ENCODE measurements at regions not wholly inside any gene's neighbourhood (a gene's known extent, or its start where the extent isn't known, plus 50 kb on each side); places are given as distances from the start of the nearest gene placed in this dataset.

DNA sequence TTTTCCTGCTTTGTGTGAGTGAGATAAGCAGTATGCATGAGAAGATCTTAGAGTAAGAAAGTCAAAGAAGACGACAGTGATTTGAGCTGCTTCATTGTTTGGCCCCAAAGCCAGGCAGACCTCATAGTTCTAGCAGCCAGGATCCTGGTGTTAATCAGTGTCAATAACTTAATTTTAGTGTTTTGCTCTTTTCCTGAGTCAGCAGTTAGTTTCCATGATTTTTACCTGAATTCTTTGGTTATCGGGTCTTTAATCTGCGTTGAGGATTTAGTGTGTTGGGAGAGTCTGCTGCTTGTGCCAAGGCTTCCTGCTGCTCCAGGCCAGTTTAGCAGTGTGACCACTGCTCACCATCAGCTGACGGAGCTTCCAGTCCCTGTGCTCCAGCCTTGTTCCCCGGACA, 241.6 kb upstream of the SOX5 start:
- no peak for TF ChIP-seq EP300 (IDR thresholded peaks at IDR 0.05; ENCODE audit: borderline replicate concordance)
- TF ChIP-seq, protein P1, sequence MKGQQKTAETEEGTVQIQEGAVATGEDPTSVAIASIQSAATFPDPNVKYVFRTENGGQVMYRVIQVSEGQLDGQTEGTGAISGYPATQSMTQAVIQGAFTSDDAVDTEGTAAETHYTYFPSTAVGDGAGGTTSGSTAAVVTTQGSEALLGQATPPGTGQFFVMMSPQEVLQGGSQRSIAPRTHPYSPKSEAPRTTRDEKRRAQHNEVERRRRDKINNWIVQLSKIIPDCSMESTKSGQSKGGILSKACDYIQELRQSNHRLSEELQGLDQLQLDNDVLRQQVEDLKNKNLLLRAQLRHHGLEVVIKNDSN (IDR thresholded peaks at IDR 0.05): no peak
- TF ChIP-seq, protein P2, sequence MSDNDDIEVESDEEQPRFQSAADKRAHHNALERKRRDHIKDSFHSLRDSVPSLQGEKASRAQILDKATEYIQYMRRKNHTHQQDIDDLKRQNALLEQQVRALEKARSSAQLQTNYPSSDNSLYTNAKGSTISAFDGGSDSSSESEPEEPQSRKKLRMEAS (IDR thresholded peaks at IDR 0.05): no peak
- TF ChIP-seq EGR1 (IDR thresholded peaks at IDR 0.05): no peak
- no peak for TF ChIP-seq FOXM1 (IDR thresholded peaks at IDR 0.05; ENCODE audit: borderline replicate concordance, low read depth)
- no peak for TF ChIP-seq CEBPB (IDR thresholded peaks at IDR 0.05)
- TF ChIP-seq TEAD4 (IDR thresholded peaks at IDR 0.05): no peak
- TF ChIP-seq, protein P3, sequence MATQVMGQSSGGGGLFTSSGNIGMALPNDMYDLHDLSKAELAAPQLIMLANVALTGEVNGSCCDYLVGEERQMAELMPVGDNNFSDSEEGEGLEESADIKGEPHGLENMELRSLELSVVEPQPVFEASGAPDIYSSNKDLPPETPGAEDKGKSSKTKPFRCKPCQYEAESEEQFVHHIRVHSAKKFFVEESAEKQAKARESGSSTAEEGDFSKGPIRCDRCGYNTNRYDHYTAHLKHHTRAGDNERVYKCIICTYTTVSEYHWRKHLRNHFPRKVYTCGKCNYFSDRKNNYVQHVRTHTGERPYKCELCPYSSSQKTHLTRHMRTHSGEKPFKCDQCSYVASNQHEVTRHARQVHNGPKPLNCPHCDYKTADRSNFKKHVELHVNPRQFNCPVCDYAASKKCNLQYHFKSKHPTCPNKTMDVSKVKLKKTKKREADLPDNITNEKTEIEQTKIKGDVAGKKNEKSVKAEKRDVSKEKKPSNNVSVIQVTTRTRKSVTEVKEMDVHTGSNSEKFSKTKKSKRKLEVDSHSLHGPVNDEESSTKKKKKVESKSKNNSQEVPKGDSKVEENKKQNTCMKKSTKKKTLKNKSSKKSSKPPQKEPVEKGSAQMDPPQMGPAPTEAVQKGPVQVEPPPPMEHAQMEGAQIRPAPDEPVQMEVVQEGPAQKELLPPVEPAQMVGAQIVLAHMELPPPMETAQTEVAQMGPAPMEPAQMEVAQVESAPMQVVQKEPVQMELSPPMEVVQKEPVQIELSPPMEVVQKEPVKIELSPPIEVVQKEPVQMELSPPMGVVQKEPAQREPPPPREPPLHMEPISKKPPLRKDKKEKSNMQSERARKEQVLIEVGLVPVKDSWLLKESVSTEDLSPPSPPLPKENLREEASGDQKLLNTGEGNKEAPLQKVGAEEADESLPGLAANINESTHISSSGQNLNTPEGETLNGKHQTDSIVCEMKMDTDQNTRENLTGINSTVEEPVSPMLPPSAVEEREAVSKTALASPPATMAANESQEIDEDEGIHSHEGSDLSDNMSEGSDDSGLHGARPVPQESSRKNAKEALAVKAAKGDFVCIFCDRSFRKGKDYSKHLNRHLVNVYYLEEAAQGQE (IDR thresholded peaks at IDR 0.05; ENCODE audit: low read depth): no peak
- TF ChIP-seq TAF1 (IDR thresholded peaks at IDR 0.05; ENCODE audit: low read depth): no peak
- no peak for TF ChIP-seq CREB1 (IDR thresholded peaks at IDR 0.05; ENCODE audit: low read depth)
- TF ChIP-seq RAD21 (IDR thresholded peaks at IDR 0.05; ENCODE audit: low read depth): no peak
- no peak for TF ChIP-seq NFIC (IDR thresholded peaks at IDR 0.05)
- TF ChIP-seq YY1 (IDR thresholded peaks at IDR 0.05; ENCODE audit: low read depth): no peak
- TF ChIP-seq TCF12 (IDR thresholded peaks at IDR 0.05; ENCODE audit: low read depth): no peak
- no peak for TF ChIP-seq ZBTB7A (IDR thresholded peaks at IDR 0.05; ENCODE audit: low read depth)

DNA sequence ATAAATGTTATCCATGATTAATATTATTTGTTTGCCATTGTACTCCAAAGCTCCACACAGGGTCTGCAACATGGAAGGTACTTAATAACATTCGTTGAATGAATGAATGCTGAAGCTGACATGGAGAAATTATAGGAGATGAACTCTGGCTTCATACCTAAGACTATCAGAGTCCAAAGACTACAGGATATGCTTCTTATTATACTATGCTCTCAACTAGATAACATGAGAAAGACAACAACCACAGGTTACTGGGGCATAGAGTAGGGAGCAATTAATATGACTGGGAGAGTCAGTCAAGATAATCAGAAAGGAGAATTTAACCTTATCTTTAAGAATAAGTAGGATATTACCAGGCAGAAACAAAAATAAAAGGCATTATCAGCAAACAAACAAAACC, 236.3 kb upstream of the SOX5 start:
- no peak for TF ChIP-seq NFIC (IDR thresholded peaks at IDR 0.05)
- TF ChIP-seq, protein P2 (IDR thresholded peaks at IDR 0.05): no peak
- no peak for TF ChIP-seq TCF12 (IDR thresholded peaks at IDR 0.05; ENCODE audit: low read depth)
- TF ChIP-seq, protein P1 (IDR thresholded peaks at IDR 0.05): no peak
- TF ChIP-seq CREB1 (IDR thresholded peaks at IDR 0.05; ENCODE audit: low read depth): no peak
- no peak for TF ChIP-seq FOXM1 (IDR thresholded peaks at IDR 0.05; ENCODE audit: borderline replicate concordance, low read depth)
- TF ChIP-seq, protein P3 (IDR thresholded peaks at IDR 0.05; ENCODE audit: low read depth): no peak
- no peak for TF ChIP-seq EP300 (IDR thresholded peaks at IDR 0.05; ENCODE audit: borderline replicate concordance)
- TF ChIP-seq CEBPB (IDR thresholded peaks at IDR 0.05): no peak
- no peak for TF ChIP-seq ZBTB7A (IDR thresholded peaks at IDR 0.05; ENCODE audit: low read depth)
- no peak for TF ChIP-seq EGR1 (IDR thresholded peaks at IDR 0.05)
- no peak for TF ChIP-seq TAF1 (IDR thresholded peaks at IDR 0.05; ENCODE audit: low read depth)
- no peak for TF ChIP-seq YY1 (IDR thresholded peaks at IDR 0.05; ENCODE audit: low read depth)
- TF ChIP-seq RAD21 (IDR thresholded peaks at IDR 0.05; ENCODE audit: low read depth): no peak
- TF ChIP-seq TEAD4 (IDR thresholded peaks at IDR 0.05): no peak

DNA sequence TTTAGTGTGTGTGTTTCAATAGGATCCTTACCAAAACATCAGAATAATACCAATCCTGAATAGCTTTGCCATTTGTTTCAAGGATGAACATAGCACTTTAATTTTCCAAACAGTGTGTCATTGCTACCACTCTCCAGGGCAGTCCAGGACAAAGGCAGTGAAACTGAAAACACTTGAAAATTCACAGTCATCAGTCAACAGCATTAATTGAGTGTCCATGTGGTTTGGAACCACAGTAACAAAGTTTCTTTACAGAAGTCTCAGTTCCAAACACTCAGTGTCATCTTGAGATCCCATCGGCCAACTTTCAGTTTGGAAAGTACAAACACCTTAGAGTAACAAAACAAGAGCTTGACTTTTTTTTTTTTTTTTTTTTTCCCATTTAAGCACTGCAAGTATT, 228.4 kb upstream of the SOX5 start:
- TF ChIP-seq, protein P1 (IDR thresholded peaks at IDR 0.05): no peak
- TF ChIP-seq NFIC (IDR thresholded peaks at IDR 0.05) (no peak), TEAD4 (IDR thresholded peaks at IDR 0.05) (no peak)

DNA sequence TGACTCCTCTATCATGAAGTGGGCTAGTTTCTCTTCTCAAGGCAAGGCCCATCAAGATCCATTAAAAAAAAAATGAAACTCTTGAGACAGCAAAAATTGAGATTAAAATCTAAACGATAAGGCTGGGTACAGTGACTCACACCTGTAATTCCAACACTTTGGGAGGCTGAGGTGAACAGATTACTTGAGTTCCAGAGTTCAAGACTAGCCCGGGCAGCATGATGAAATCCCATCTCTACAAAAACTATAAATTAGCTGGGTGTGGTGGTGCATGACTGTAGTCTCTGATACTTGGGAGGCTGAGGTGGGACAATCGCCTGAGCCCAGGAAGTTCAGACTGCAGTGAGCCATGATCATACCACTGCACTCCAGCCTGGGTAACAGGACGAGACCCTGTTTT, 226.5 kb upstream of the SOX5 start:
- TF ChIP-seq CEBPB (IDR thresholded peaks at IDR 0.05): no peak
- TF ChIP-seq CREB1 (IDR thresholded peaks at IDR 0.05; ENCODE audit: low read depth): no peak
- no peak for TF ChIP-seq YY1 (IDR thresholded peaks at IDR 0.05; ENCODE audit: low read depth)
- no peak for TF ChIP-seq EP300 (IDR thresholded peaks at IDR 0.05; ENCODE audit: borderline replicate concordance)
- TF ChIP-seq, protein P3 (IDR thresholded peaks at IDR 0.05; ENCODE audit: low read depth): no peak
- TF ChIP-seq EGR1 (IDR thresholded peaks at IDR 0.05): no peak
- TF ChIP-seq, protein P1 (IDR thresholded peaks at IDR 0.05): no peak
- TF ChIP-seq, protein P2 (IDR thresholded peaks at IDR 0.05): no peak
- no peak for TF ChIP-seq RAD21 (IDR thresholded peaks at IDR 0.05; ENCODE audit: low read depth)

Measured in Ishikawa (cell line).